IMR-90 (cell line): ENCODE measurements at regions not wholly inside any gene's neighbourhood (a gene's known extent, or its start where the extent isn't known, plus 50 kb on each side); places are given as distances from the start of the nearest gene placed in this dataset.

Source experiments
- ATAC-seq: fragments of 200-7000 bp; cut with Tn5 transposase; 2 replicates; pipeline ENCODE4 v1.9.1; 2020; ENCODE audit warnings: low read depth, mild to moderate bottlenecking, moderate library complexity
- BruUV-seq: library from RNA; stranded (reverse); fragments of 400-500 nt; replicated peaks from 2 replicates; lab custom pipeline; 2021; lab: Mats Ljungman, UMichigan
- CTCF ChIA-PET: fragments of 300-600 bp; formaldehyde crosslinking; extraction: SDS; loops from one replicate; lab custom pipeline; 2021; ENCODE audit warnings: antibody characterized with exemption; lab: Yijun Ruan, JAX
- POLR2A ChIA-PET: fragments of 300-600 bp; sonication (Branson Sonifier 250); formaldehyde crosslinking; loops from one replicate; lab custom pipeline; 2022; ENCODE audit warnings: antibody characterized with exemption; ENCODE audit not compliant: unreplicated experiment; lab: Charles Lee
- DNase-seq: peaks from one replicate; pipeline ENCODE4 v3.0.0; 2013
- H2AFZ ChIP-seq: replicated peaks from 2 replicates; pipeline ENCODE3; 2013; ENCODE audit warnings: low read length, mild to moderate bottlenecking; ENCODE audit not compliant: poor library complexity
- H2AK5ac ChIP-seq: 2 replicates; pipeline ENCODE4 v1.6.1; 2013; ENCODE audit warnings: low read depth, low read length, inconsistent platforms
- H2AK9ac ChIP-seq: replicated peaks from 2 replicates; pipeline ENCODE3; 2013; ENCODE audit warnings: mild to moderate bottlenecking, low read depth, low read length, moderate library complexity; ENCODE audit not compliant: poor library complexity
- H2BK120ac ChIP-seq: 2 replicates; pipeline ENCODE4 v1.6.1; 2013; ENCODE audit warnings: low read depth, low read length, inconsistent platforms
- H2BK15ac ChIP-seq: 3 replicates; pipeline ENCODE4 v1.6.1; 2013; ENCODE audit warnings: low read depth, low read length, inconsistent platforms
- H2BK20ac ChIP-seq: 2 replicates; pipeline ENCODE4 v1.6.1; 2013; ENCODE audit warnings: low read depth, mild to moderate bottlenecking, inconsistent platforms, low read length, moderate library complexity
- H2BK5ac ChIP-seq: 2 replicates; pipeline ENCODE4 v1.6.1; 2013; ENCODE audit warnings: mild to moderate bottlenecking, low read depth, low read length, inconsistent platforms; ENCODE audit not compliant: poor library complexity, severe bottlenecking
- H3K14ac ChIP-seq: replicated peaks from 2 replicates; pipeline ENCODE4 v1.6.1; 2013; ENCODE audit warnings: low read depth, low read length, inconsistent platforms
- H3K18ac ChIP-seq: 2 replicates; pipeline ENCODE4 v1.6.1; 2013; ENCODE audit warnings: low read depth, low read length, control low read depth
- H3K23ac ChIP-seq: 2 replicates; pipeline ENCODE4 v1.6.1; 2013; ENCODE audit warnings: low read depth, low read length, inconsistent platforms
- H3K27ac ChIP-seq: 2 replicates; pipeline ENCODE4 v1.5.1; 2013; ENCODE audit warnings: mild to moderate bottlenecking, control low read depth, low read length; ENCODE audit not compliant: insufficient read depth
- H3K27me3 ChIP-seq: 2 replicates; pipeline ENCODE4 v1.6.1; 2013; ENCODE audit warnings: low read length; ENCODE audit not compliant: control insufficient read depth, insufficient read depth
- H3K36me3 ChIP-seq: 2 replicates; pipeline ENCODE4 v1.6.1; 2013; ENCODE audit warnings: low read length, mixed read lengths; ENCODE audit not compliant: control insufficient read depth, insufficient read depth
- H3K4ac ChIP-seq: 2 replicates; pipeline ENCODE4 v1.6.1; 2013; ENCODE audit warnings: low read depth, low read length, inconsistent platforms
- H3K4me1 ChIP-seq: 2 replicates; pipeline ENCODE4 v1.6.1; 2013; ENCODE audit warnings: low read length, mixed read lengths; ENCODE audit not compliant: control insufficient read depth, insufficient read depth
- H3K4me2 ChIP-seq: 2 replicates; pipeline ENCODE4 v1.6.1; 2013; ENCODE audit warnings: low read depth, mild to moderate bottlenecking, control low read depth, low read length, moderate library complexity
- H3K4me3 ChIP-seq: 2 replicates; pipeline ENCODE4 v1.5.1; 2013; ENCODE audit warnings: low read depth, mild to moderate bottlenecking, control low read depth, low read length, moderate library complexity; ENCODE audit not compliant: insufficient read depth
- H3K56ac ChIP-seq: 2 replicates; pipeline ENCODE4 v1.6.1; 2013; ENCODE audit warnings: low read length, inconsistent platforms; ENCODE audit not compliant: insufficient read depth; ENCODE audit errors: extremely low read depth
- H3K79me1 ChIP-seq, 2 experiments: 2 replicates each; pipeline ENCODE4 v1.6.1; 2013; ENCODE audit warnings: low read length in 2 of 2, inconsistent platforms in 1 of 2, low read depth in 1 of 2
- H3K9ac ChIP-seq: 2 replicates; pipeline ENCODE4 v1.6.1; 2013; ENCODE audit warnings: low read depth, low read length, control low read depth
- H3K9me1 ChIP-seq: 2 replicates; pipeline ENCODE4 v1.6.1; 2013; ENCODE audit warnings: low read length, inconsistent platforms; ENCODE audit not compliant: insufficient read depth
- H3K9me3 ChIP-seq: 2 replicates; pipeline ENCODE4 v1.6.1; 2013; ENCODE audit warnings: low read length; ENCODE audit not compliant: control insufficient read depth, insufficient read depth
- H4K20me1 ChIP-seq: 2 replicates; pipeline ENCODE4 v1.6.1; 2013; ENCODE audit warnings: low read length, inconsistent platforms; ENCODE audit not compliant: insufficient read depth
- H4K5ac ChIP-seq: 2 replicates; pipeline ENCODE4 v1.6.1; 2013; ENCODE audit warnings: mild to moderate bottlenecking, low read depth, low read length, control low read depth
- H4K8ac ChIP-seq, 2 experiments: 2 replicates each; pipeline ENCODE4 v1.6.1; 2013; ENCODE audit warnings: low read depth in 2 of 2, low read length in 2 of 2, control low read depth in 1 of 2, inconsistent platforms in 1 of 2
- H4K91ac ChIP-seq: 2 replicates; pipeline ENCODE4 v1.6.1; 2013; ENCODE audit warnings: low read depth, low read length, inconsistent platforms; ENCODE audit not compliant: insufficient read depth
- BHLHE40 ChIP-seq: fragments of 150-350 bp; IDR thresholded peaks from 2 replicates; pipeline ENCODE4 v1.6.1; 2016; ENCODE audit warnings: mild to moderate bottlenecking, low read depth, low read length
- CEBPB ChIP-seq: IDR thresholded peaks from 2 replicates; pipeline ENCODE4 v1.6.1; 2012; ENCODE audit warnings: low read depth, low read length, improper control_type of control experiment
- CHD1 ChIP-seq: IDR thresholded peaks from 2 replicates; pipeline ENCODE4 v1.6.1; 2012; ENCODE audit warnings: low read depth, low read length, improper control_type of control experiment
- CTCF ChIP-seq: conservative IDR thresholded peaks from 2 replicates; pipeline ENCODE4 v1.5.1; 2012; ENCODE audit warnings: mild to moderate bottlenecking, low read depth, low read length, improper control_type of control experiment
- FOS ChIP-seq: fragments of 150-350 bp; IDR thresholded peaks from 2 replicates; pipeline ENCODE4 v1.6.1; 2016; ENCODE audit warnings: low read depth, low read length
- MAFK ChIP-seq: IDR thresholded peaks from 2 replicates; pipeline ENCODE4 v1.6.1; 2012; ENCODE audit warnings: low read depth, low read length, improper control_type of control experiment
- MAZ ChIP-seq: IDR thresholded peaks from 2 replicates; pipeline ENCODE4 v1.6.1; 2012; ENCODE audit warnings: low read depth, mild to moderate bottlenecking, low read length, improper control_type of control experiment, moderate library complexity, borderline replicate concordance
- MXI1 ChIP-seq: IDR thresholded peaks from 2 replicates; pipeline ENCODE4 v1.6.1; 2012; ENCODE audit warnings: low read depth, mild to moderate bottlenecking, low read length, moderate library complexity, borderline replicate concordance
- NFE2L2 ChIP-seq: fragments of 150-350 bp; IDR thresholded peaks from 2 replicates; pipeline ENCODE4 v1.6.1; 2016; ENCODE audit warnings: low read depth, mild to moderate bottlenecking, low read length
- POLR2A ChIP-seq: IDR thresholded peaks from 2 replicates; pipeline ENCODE4 v1.6.1; 2012; ENCODE audit warnings: mild to moderate bottlenecking, low read depth, low read length
- RAD21 ChIP-seq: IDR thresholded peaks from 2 replicates; pipeline ENCODE4 v1.6.1; 2012; ENCODE audit warnings: low read length, improper control_type of control experiment
- RFX5 ChIP-seq: IDR thresholded peaks from 2 replicates; pipeline ENCODE4 v1.8.0; 2012; ENCODE audit warnings: low read depth, mild to moderate bottlenecking, low read length, moderate library complexity
- SMC3 ChIP-seq: fragments of 150-350 bp; IDR thresholded peaks from 2 replicates; pipeline ENCODE4 v1.6.1; 2016; ENCODE audit warnings: low read depth, mild to moderate bottlenecking, antibody characterized with exemption, low read length, moderate library complexity
- USF2 ChIP-seq: fragments of 150-350 bp; IDR thresholded peaks from 2 replicates; pipeline ENCODE4 v1.6.1; 2017; ENCODE audit warnings: mild to moderate bottlenecking, antibody characterized with exemption, low read length, low read depth
- WGBS, 2 experiments: methylation state at CpG; one replicate each; pipeline versions ENCODE4 v1.1.5 to v1.1.7; 2013; ENCODE audit warnings: missing lambda C conversion rate in 2 of 2; ENCODE audit not compliant: insufficient read length in 1 of 2; ENCODE audit errors: extremely low coverage in 2 of 2; 5-methylcytosine and 5-hydroxymethylcytosine counted together
- dilution Hi-C: fragments of 300-500 bp; cut with HindIII; formaldehyde crosslinking; loops from one replicate; pipeline ENCODE4 v1.14.3; 2018; ENCODE audit warnings: low sequenced_read_pairs; ENCODE audit not compliant: unreplicated experiment
- in situ Hi-C: fragments of 300-500 bp; cut with MboI; formaldehyde crosslinking; loops from 3 replicates; pipeline ENCODE4 v1.14.3; 2019; ENCODE audit warnings: low sequenced_read_pairs, inconsistent platforms, mixed read lengths
- intact Hi-C: fragments of 100-400 bp; cut with micrococcal nuclease; formaldehyde crosslinking; loops from 2 replicates; pipeline ENCODE4 v1.10.0; 2022

GRCh38 chr1:29983321-29983720, 740.1 kb downstream of the MATN1 start:
- H3K56ac ChIP-seq, result no peak overlapping the region
- no peak overlapping the region for H4K91ac ChIP-seq
- ATAC-seq, result no peak
- in situ Hi-C loops (no loop called here), intact Hi-C loops (no loop called here), dilution Hi-C loops (no loop called here)
- no peak overlapping the region for H2AK5ac ChIP-seq
- no peak overlapping the region for H3K14ac ChIP-seq
- H3K36me3 ChIP-seq, result no peaks in the 10 kb centered on the region
- no peak overlapping the region for H3K9ac ChIP-seq
- H2BK20ac ChIP-seq, result no peak overlapping the region
- H3K4me2 ChIP-seq, result no peak overlapping the region
- no peak for TF ChIP-seq CEBPB
- TF ChIP-seq MAFK, result no peak
- no peak for TF ChIP-seq USF2
- no peak for TF ChIP-seq NFE2L2
- TF ChIP-seq POLR2A, result no peak
- no peak for TF ChIP-seq RFX5
- TF ChIP-seq CHD1, result no peak
- no peak for TF ChIP-seq BHLHE40
- no peak for TF ChIP-seq MAZ
- no peak for TF ChIP-seq MXI1
- no peak for TF ChIP-seq SMC3
- TF ChIP-seq CTCF, result no peak
- TF ChIP-seq FOS, result no peak
- no peak for TF ChIP-seq RAD21
- H3K9me3 ChIP-seq, result no peaks in the 10 kb centered on the region
- 60% methylated on average over 1 of the region's 7 CpGs; no CpG with 5 or more reads in 1 of the 2 experiments for WGBS, 2 experiments
- no peak overlapping the region for H2BK15ac ChIP-seq
- H3K4me1 ChIP-seq, result no peaks in the 10 kb centered on the region
- DNase-seq, result no peak
- no peak overlapping the region for H3K4ac ChIP-seq
- no peak overlapping the region for H2AK9ac ChIP-seq
- H2AFZ ChIP-seq, result no peak overlapping the region
- no peak overlapping the region for H2BK120ac ChIP-seq
- no peaks in the 10 kb centered on the region for H3K79me1 ChIP-seq
- no peak overlapping the region for H2BK5ac ChIP-seq
- H3K27ac ChIP-seq, result no peak overlapping the region
- BruUV-seq, result no TSS peak
- no peak overlapping the region for H4K8ac ChIP-seq
- H4K5ac ChIP-seq, result no peak overlapping the region
- ChIA-PET POLR2A (no interaction called here), CTCF (no interaction called here)
- no peaks in the 10 kb centered on the region for H4K20me1 ChIP-seq
- no peaks in the 10 kb centered on the region for H3K27me3 ChIP-seq
- no peaks in the 10 kb centered on the region for H3K9me1 ChIP-seq
- no peak overlapping the region for H3K4me3 ChIP-seq
- no peak overlapping the region for H3K23ac ChIP-seq
- H3K18ac ChIP-seq, result no peak overlapping the region
